Endodermal cell (in vitro differentiated cells): ENCODE measurements at regions not wholly inside any gene's neighbourhood (a gene's known extent, or its start where the extent isn't known, plus 50 kb on each side); places are given as distances from the start of the nearest gene placed in this dataset.

Experiments used
- DNase-seq: peaks from one replicate; pipeline ENCODE4 v3.0.0-alpha.2; 2017
- H3K27ac ChIP-seq: 2 replicates; pipeline ENCODE4 v1.5.1; 2013; ENCODE audit warnings: mild to moderate bottlenecking, low read depth, low read length, moderate library complexity
- H3K27me3 ChIP-seq: 2 replicates; pipeline ENCODE4 v1.6.1; 2013; ENCODE audit warnings: mild to moderate bottlenecking, low read length, moderate library complexity; ENCODE audit not compliant: insufficient read depth, control insufficient read depth, poor library complexity, severe bottlenecking
- H3K36me3 ChIP-seq: 2 replicates; pipeline ENCODE4 v1.7.0; 2013; ENCODE audit warnings: mild to moderate bottlenecking, low read length, moderate library complexity; ENCODE audit not compliant: control insufficient read depth, insufficient read depth
- H3K4me1 ChIP-seq: one replicate; pipeline ENCODE4 v1.7.0; 2013; ENCODE audit warnings: low read length; ENCODE audit not compliant: control insufficient read depth, insufficient read depth
- H3K4me3 ChIP-seq: 2 replicates; pipeline ENCODE4 v1.5.1; 2013; ENCODE audit warnings: mild to moderate bottlenecking, low read length, moderate library complexity
- H3K9ac ChIP-seq: 2 replicates; pipeline ENCODE4 v1.6.1; 2013; ENCODE audit warnings: mild to moderate bottlenecking, low read length, moderate library complexity; ENCODE audit not compliant: poor library complexity, severe bottlenecking; ENCODE audit errors: extremely low read depth
- H3K9me3 ChIP-seq: 2 replicates; pipeline ENCODE4 v1.6.1; 2013; ENCODE audit warnings: mild to moderate bottlenecking, low read length, moderate library complexity; ENCODE audit not compliant: control insufficient read depth
- H3K27ac Mint-ChIP-seq: 2 replicates; pipeline ENCODE4 v1.8.0; 2020; ENCODE audit warnings: mixed read lengths
- H3K27me3 Mint-ChIP-seq: 2 replicates; pipeline ENCODE4 v1.8.0; 2021; ENCODE audit warnings: mild to moderate bottlenecking, mixed read lengths; ENCODE audit not compliant: insufficient read depth
- H3K36me3 Mint-ChIP-seq: 2 replicates; pipeline ENCODE4 v1.8.0; 2020; ENCODE audit warnings: low read depth, mixed read lengths
- H3K4me1 Mint-ChIP-seq: 2 replicates; pipeline ENCODE4 v1.8.0; 2020; ENCODE audit warnings: mixed read lengths
- H3K4me3 Mint-ChIP-seq: 2 replicates; pipeline ENCODE4 v1.8.0; 2020; ENCODE audit warnings: mild to moderate bottlenecking, moderate library complexity, mixed read lengths
- H3K9me3 Mint-ChIP-seq: 2 replicates; pipeline ENCODE4 v1.8.0; 2020; ENCODE audit warnings: mild to moderate bottlenecking, mixed read lengths
- CTCF ChIP-seq: fragments of 200-600 bp; sonication (generic); conservative IDR thresholded peaks from 2 replicates; pipeline ENCODE4 v1.5.0; 2021; ENCODE audit warnings: antibody characterized with exemption, mild to moderate bottlenecking
- WGBS, 2 experiments: methylation state at CpG; one replicate each; pipeline versions ENCODE4 v1.1.5 to v1.1.7; 2013; ENCODE audit warnings: missing lambda C conversion rate in 2 of 2, mixed read lengths in 1 of 2; ENCODE audit not compliant: insufficient coverage in 1 of 2, insufficient read length in 1 of 2; 5-methylcytosine and 5-hydroxymethylcytosine counted together

DNA sequence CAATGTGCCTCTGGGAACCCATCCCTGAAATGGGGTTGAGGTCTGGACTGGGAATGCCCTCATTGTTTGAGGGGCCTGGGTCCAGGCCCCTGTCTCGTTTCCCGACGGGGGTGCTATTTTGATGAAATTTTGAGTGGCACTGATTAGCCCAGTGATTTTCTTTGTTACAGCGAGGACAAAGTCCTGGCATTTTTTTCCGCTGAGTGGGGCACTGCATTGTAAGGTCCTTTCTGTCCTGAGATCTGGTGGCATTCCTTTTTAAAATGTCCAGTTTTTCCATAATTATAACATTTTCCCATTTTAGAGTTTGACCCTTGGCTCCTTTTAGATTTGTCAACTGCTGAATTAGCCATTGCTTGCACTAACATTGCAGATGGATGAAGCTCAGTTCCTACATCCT lies 69.7 kb upstream of the INCENP start:
- Mint-ChIP-seq H3K27me3 (no peaks in the 10 kb centered on the region), H3K4me1 (peaks cover 6% of the 10 kb centered on the region), H3K36me3 (peaks cover 4% of the 10 kb centered on the region), H3K4me3 (no peak overlapping the region), H3K27ac (no peak overlapping the region), H3K9me3 (peaks cover 36% of the 10 kb centered on the region)
- no peak for TF ChIP-seq CTCF
- Histone ChIP-seq H3K27me3 (no peaks in the 10 kb centered on the region), H3K9me3 (peaks cover 41% of the 10 kb centered on the region), H3K9ac (no peak overlapping the region), H3K4me3 (peak overlapping the region; percentile 56), H3K4me1 (no peaks in the 10 kb centered on the region), H3K27ac (no peak overlapping the region), H3K36me3 (no peaks in the 10 kb centered on the region)
- DNase-seq, result no peak
- WGBS, 2 experiments, result 95 to 98% methylated on average over 5 of the region's 5 CpGs

DNA sequence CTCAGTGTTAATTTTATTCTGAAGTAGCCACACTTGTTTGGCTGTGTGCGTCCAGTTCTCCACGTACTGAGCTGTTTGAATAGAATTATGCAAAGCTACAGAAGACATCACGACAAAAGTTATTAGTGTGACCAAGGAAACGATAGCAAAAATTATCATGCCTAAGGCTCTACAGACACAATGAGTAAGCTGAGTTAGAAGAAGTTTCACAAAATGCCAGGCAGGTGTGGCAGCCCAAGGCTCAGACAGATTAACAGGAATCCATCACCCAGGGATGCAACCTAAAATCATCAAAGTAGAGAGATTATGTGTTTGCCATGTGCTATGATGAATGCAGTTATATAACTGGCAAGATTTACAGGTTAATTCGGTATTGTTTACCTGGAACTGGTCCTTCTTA lies 73.1 kb upstream of the INCENP start:
- H3K9ac ChIP-seq, result no peak overlapping the region
- H3K36me3 ChIP-seq, result no peaks in the 10 kb centered on the region
- no peak for DNase-seq
- peaks cover 3% of the 10 kb centered on the region for H3K4me1 ChIP-seq
- Mint-ChIP-seq H3K27me3 (no peaks in the 10 kb centered on the region), H3K4me3 (no peak overlapping the region), H3K27ac (no peak overlapping the region), H3K4me1 (peaks cover 28% of the 10 kb centered on the region), H3K9me3 (peaks cover 31% of the 10 kb centered on the region), H3K36me3 (peaks cover 4% of the 10 kb centered on the region)
- H3K27ac ChIP-seq, result no peak overlapping the region
- H3K9me3 ChIP-seq, result peaks cover 30% of the 10 kb centered on the region
- TF ChIP-seq CTCF, result no peak
- no peaks in the 10 kb centered on the region for H3K27me3 ChIP-seq
- WGBS, 2 experiments, result 84 to 92% methylated on average over 4 to 5 of the region's 5 CpGs
- H3K4me3 ChIP-seq, result no peak overlapping the region

- Mint-ChIP-seq H3K27me3 (peaks cover 1% of the 10 kb centered on the region), H3K4me3 (no peak overlapping the region)
Observed at GRCh38 chr11:62048100-62048499, 75.7 kb upstream of the INCENP start.

More at GRCh38 chr11:62048100-62048499, 75.7 kb upstream of the INCENP start:
- Histone ChIP-seq H3K36me3 (no peaks in the 10 kb centered on the region), H3K27me3 (no peaks in the 10 kb centered on the region), H3K9me3 (peaks cover 5% of the 10 kb centered on the region), H3K27ac (no peak overlapping the region), H3K4me1 (peaks cover 3% of the 10 kb centered on the region), H3K9ac (no peak overlapping the region), H3K4me3 (no peak overlapping the region)
- WGBS, 2 experiments, result 91 to 100% methylated on average over 1 of the region's 1 CpG
- Mint-ChIP-seq H3K4me1 (peaks cover 43% of the 10 kb centered on the region), H3K9me3 (peaks cover 10% of the 10 kb centered on the region), H3K27ac (peak overlapping the region; percentile 1), H3K36me3 (no peaks in the 10 kb centered on the region)
- TF ChIP-seq CTCF, result no peak
- DNase-seq, result no peak
